ENCODE measurements at regions not wholly inside any gene's neighbourhood (a gene's known extent, or its start where the extent isn't known, plus 50 kb on each side); places are given as distances from the start of the nearest gene placed in this dataset.

DNA sequence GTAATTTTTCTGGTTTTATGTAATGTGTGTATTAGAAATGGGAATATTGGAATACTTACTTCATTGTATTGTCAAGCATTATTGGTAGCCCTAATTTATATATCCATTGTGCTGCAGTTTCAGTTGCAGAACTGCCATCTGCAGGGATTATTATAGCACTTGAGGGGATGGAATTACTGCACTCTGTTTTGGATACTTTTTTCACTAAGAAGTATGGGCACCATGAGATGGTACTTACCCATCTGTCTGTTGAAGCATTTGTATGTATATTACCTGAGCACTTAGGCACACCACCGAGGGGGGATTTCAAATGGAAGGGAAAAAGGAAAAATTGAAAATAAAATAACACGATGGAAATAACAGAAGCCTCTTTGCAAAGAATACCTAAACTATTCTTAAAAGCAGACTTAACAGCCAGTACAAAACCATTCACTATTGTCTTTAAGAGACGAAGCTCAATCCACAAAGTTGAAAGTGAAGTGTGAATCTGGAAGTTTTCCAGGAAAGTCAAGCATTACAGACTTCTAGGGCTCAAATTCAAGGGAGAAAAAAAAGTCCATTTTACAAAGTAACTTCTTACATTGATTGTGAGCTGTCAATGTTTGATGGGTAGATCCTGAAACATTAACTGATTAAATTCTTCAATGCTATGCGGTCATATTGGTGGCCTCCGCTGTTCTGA lies 318.7 kb downstream of the SOX4 start:
- H3K4me2 ChIP-seq (ENCODE audit: insufficient read depth, insufficient read length, low read length), result no peak overlapping the region
- peaks cover 39 to 59% of the 10 kb centered on the region in 2 experiments for H3K4me1 Mint-ChIP-seq
- no peaks in the 10 kb centered on the region for H3K27me3 Mint-ChIP-seq (ENCODE audit: low read depth)
- no peaks in the 10 kb centered on the region for H3K9me3 ChIP-seq (ENCODE audit: control insufficient read depth, low read depth, low read length)
- H4K91ac ChIP-seq (ENCODE audit: insufficient read length, low read depth, low read length), result no peak overlapping the region
- peaks cover 2% of the 10 kb centered on the region; the same call in 1 of the 2 replicates for H3K79me2 ChIP-seq (ENCODE audit: insufficient read depth, low read length)
- no peak overlapping the region for H2BK12ac ChIP-seq (ENCODE audit: insufficient read length, low read depth, low read length)
- H3K4me3 Mint-ChIP-seq, result no peak overlapping the region
- peaks cover 3% of the 10 kb centered on the region; the same call in 1 of the 2 replicates for H3K4me1 ChIP-seq (ENCODE audit: insufficient read depth, low read length)
- H3K9ac ChIP-seq (ENCODE audit: extremely low read depth, insufficient read length, low read length), result no peak overlapping the region
- H4K8ac ChIP-seq (replicated peaks; ENCODE audit: insufficient read length, low read depth, low read length), result no peak overlapping the region
- H3K27ac ChIP-seq (ENCODE audit: insufficient read length, low read depth, low read length), result no peak overlapping the region
- no peak overlapping the region for H3K4ac ChIP-seq (ENCODE audit: low read depth, low read length)
- H2BK20ac ChIP-seq (ENCODE audit: low read depth, low read length, poor library complexity, severe bottlenecking), result no peak overlapping the region
- no peak overlapping the region for H2AFZ ChIP-seq (ENCODE audit: low read length)
- no peak overlapping the region for H4K5ac ChIP-seq (ENCODE audit: insufficient read length, low read depth, low read length)
- DNase-seq, result no peak
- H2BK5ac ChIP-seq (ENCODE audit: insufficient read length, low read length), result no peak overlapping the region
- no peak overlapping the region for H3K56ac ChIP-seq (ENCODE audit: insufficient read length, low read depth, low read length)
- no peak overlapping the region for H2BK15ac ChIP-seq (ENCODE audit: low read depth, low read length)
- no peak overlapping the region for H3K23ac ChIP-seq (ENCODE audit: insufficient read length, low read depth, low read length)
- TF ChIP-seq, protein P1, sequence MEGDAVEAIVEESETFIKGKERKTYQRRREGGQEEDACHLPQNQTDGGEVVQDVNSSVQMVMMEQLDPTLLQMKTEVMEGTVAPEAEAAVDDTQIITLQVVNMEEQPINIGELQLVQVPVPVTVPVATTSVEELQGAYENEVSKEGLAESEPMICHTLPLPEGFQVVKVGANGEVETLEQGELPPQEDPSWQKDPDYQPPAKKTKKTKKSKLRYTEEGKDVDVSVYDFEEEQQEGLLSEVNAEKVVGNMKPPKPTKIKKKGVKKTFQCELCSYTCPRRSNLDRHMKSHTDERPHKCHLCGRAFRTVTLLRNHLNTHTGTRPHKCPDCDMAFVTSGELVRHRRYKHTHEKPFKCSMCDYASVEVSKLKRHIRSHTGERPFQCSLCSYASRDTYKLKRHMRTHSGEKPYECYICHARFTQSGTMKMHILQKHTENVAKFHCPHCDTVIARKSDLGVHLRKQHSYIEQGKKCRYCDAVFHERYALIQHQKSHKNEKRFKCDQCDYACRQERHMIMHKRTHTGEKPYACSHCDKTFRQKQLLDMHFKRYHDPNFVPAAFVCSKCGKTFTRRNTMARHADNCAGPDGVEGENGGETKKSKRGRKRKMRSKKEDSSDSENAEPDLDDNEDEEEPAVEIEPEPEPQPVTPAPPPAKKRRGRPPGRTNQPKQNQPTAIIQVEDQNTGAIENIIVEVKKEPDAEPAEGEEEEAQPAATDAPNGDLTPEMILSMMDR (conservative IDR thresholded peaks at IDR 0.05), result no peak
- no peaks in the 10 kb centered on the region for H3K27me3 ChIP-seq (ENCODE audit: insufficient read depth, low read length)
- no peaks in the 10 kb centered on the region for H3K23me2 ChIP-seq (ENCODE audit: insufficient read length, low read depth, low read length, poor library complexity, severe bottlenecking)
- WGBS (ENCODE audit: extremely low coverage, insufficient read length, low lambda C conversion rate), result no CpG with 5 or more reads among the region's 5 CpGs
- H3K79me1 ChIP-seq (ENCODE audit: insufficient read depth, low read depth, low read length, poor library complexity, severe bottlenecking), result peaks cover 2% of the 10 kb centered on the region
- H3K14ac ChIP-seq (ENCODE audit: insufficient read depth, low read length), result no peak overlapping the region
- peak overlapping the region in 1 of 3 experiments; percentile 53; a peak in 2 of 7 replicates for H3K27ac Mint-ChIP-seq
- H3K9me3 Mint-ChIP-seq, result no peaks in the 10 kb centered on the region
- H2AK5ac ChIP-seq (ENCODE audit: insufficient read length, low read length), result no peak overlapping the region
- H3T11ph ChIP-seq (ENCODE audit: low read length), result no peak overlapping the region
- no peaks in the 10 kb centered on the region for H4K20me1 ChIP-seq (ENCODE audit: control insufficient read depth, insufficient read depth, insufficient read length)
- peaks cover 25 to 42% (median 30%) of the 10 kb centered on the region in 3 experiments for H3K36me3 Mint-ChIP-seq (ENCODE audit: insufficient read depth in 1 of 3, low read depth in 3 of 3)
- H2BK120ac ChIP-seq (ENCODE audit: low read depth, low read length, poor library complexity, severe bottlenecking), result no peak overlapping the region
- no peak overlapping the region for H3K18ac ChIP-seq (ENCODE audit: insufficient read length, low read depth, low read length)
